ENCODE measurements at regions not wholly inside any gene's neighbourhood (a gene's known extent, or its start where the extent isn't known, plus 50 kb on each side); places are given as distances from the start of the nearest gene placed in this dataset.
"Not testable (repeated sequence)": the region's sequence is repeated elsewhere in the genome, so short reads cannot be mapped to it uniquely, and the experiment has no call there.

GRCh38 chr13:89515948-89516347 is 1831.5 kb upstream of the MIR17HG start:
- H3K27me3 ChIP-seq (replicated peaks; ENCODE audit: insufficient read depth): no peaks in the 10 kb centered on the region
- intact Hi-C loops (cut with DNase I): no loop called here
- TF ChIP-seq POLR2A (IDR thresholded peaks at IDR 0.05): no peak
- TF ChIP-seq CTCF (IDR thresholded peaks at IDR 0.05): no peak
- TF ChIP-seq POLR2AphosphoS5 (IDR thresholded peaks at IDR 0.05): no peak
- H3K27ac ChIP-seq: no peak overlapping the region
- no peaks in the 10 kb centered on the region for H3K4me1 ChIP-seq (replicated peaks)
- H3K9me3 ChIP-seq: no peaks in the 10 kb centered on the region
- no peak for DNase-seq (ENCODE audit: low spot score)
- WGBS: 93% methylated on average over 1 of the region's 1 CpG
- no peaks in the 10 kb centered on the region for H3K36me3 ChIP-seq
- no peak overlapping the region for H3K4me3 ChIP-seq

GRCh38 chr13:89518289-89519077 is 1829.0 kb upstream of the MIR17HG start:
- Histone ChIP-seq H3K9me3 (no peaks in the 10 kb centered on the region), H3K4me3 (no peak overlapping the region), H3K4me1 (replicated peaks) (no peaks in the 10 kb centered on the region), H3K27me3 (replicated peaks; ENCODE audit: insufficient read depth) (no peaks in the 10 kb centered on the region), H3K36me3 (no peaks in the 10 kb centered on the region), H3K27ac (no peak overlapping the region)
- TF ChIP-seq POLR2AphosphoS5 (IDR thresholded peaks at IDR 0.05): no peak
- TF ChIP-seq CTCF (IDR thresholded peaks at IDR 0.05): no peak
- TF ChIP-seq POLR2A (IDR thresholded peaks at IDR 0.05): no peak
- intact Hi-C loops (cut with DNase I): no loop called here
- DNase-seq (ENCODE audit: low spot score): no peak
- 72% methylated on average over 4 of the region's 4 CpGs for WGBS

- intact Hi-C loops (cut with DNase I): no loop called here
- no peak for DNase-seq (ENCODE audit: low spot score)
- Histone ChIP-seq H3K4me1 (replicated peaks) (no peaks in the 10 kb centered on the region), H3K36me3 (no peaks in the 10 kb centered on the region), H3K27me3 (replicated peaks; ENCODE audit: insufficient read depth) (no peaks in the 10 kb centered on the region), H3K9me3 (no peaks in the 10 kb centered on the region), H3K4me3 (no peak overlapping the region), H3K27ac (no peak overlapping the region)
- no peak for TF ChIP-seq POLR2AphosphoS5 (IDR thresholded peaks at IDR 0.05)
- no peak for TF ChIP-seq POLR2A (IDR thresholded peaks at IDR 0.05)
- TF ChIP-seq CTCF (IDR thresholded peaks at IDR 0.05): no peak
Measured at GRCh38 chr13:89520468-89520867, 1827.0 kb upstream of the MIR17HG start.

GRCh38 chr13:89521672-89522071 is 1825.8 kb upstream of the MIR17HG start:
- DNase-seq (ENCODE audit: low spot score); H3K4me1 ChIP-seq (replicated peaks); H3K27ac ChIP-seq; H3K9me3 ChIP-seq; H3K4me3 ChIP-seq; intact Hi-C loops (cut with DNase I); H3K36me3 ChIP-seq; H3K27me3 ChIP-seq (replicated peaks; ENCODE audit: insufficient read depth): not testable (repeated sequence)
- 74% methylated on average over 2 of the region's 2 CpGs for WGBS

- TF ChIP-seq CTCF (IDR thresholded peaks at IDR 0.05) (no peak), POLR2A (IDR thresholded peaks at IDR 0.05) (no peak), POLR2AphosphoS5 (IDR thresholded peaks at IDR 0.05) (no peak)
- Histone ChIP-seq H3K4me3 (no peak overlapping the region), H3K4me1 (replicated peaks) (no peaks in the 10 kb centered on the region), H3K36me3 (no peaks in the 10 kb centered on the region), H3K27ac (no peak overlapping the region), H3K9me3 (no peaks in the 10 kb centered on the region), H3K27me3 (replicated peaks; ENCODE audit: insufficient read depth) (no peaks in the 10 kb centered on the region)
- DNase-seq (ENCODE audit: low spot score): no peak
- WGBS: 90% methylated on average over 6 of the region's 6 CpGs
- intact Hi-C loops (cut with DNase I): no loop called here
Measured at GRCh38 chr13:89541091-89542030, 1806.1 kb upstream of the MIR17HG start.

Measured in prostate gland (tissue), 2 donors.